ENCODE measurements at regions not wholly inside any gene's neighbourhood (a gene's known extent, or its start where the extent isn't known, plus 50 kb on each side); places are given as distances from the start of the nearest gene placed in this dataset.

GRCh38 chr6:106778943-106779342 is 149.6 kb downstream of the QRSL1 start:
- no peaks in the 10 kb centered on the region for H3K27me3 ChIP-seq
- DNase-seq, result no peak
- 82 to 95% methylated on average over 2 of the region's 2 CpGs for WGBS, 2 donors
- intact Hi-C loops (cut with DNase I), result no loop called here
- no peaks in the 10 kb centered on the region for H3K36me3 ChIP-seq
- TF ChIP-seq CTCF (IDR thresholded peaks at IDR 0.05), result no peak
- TF ChIP-seq POLR2A (IDR thresholded peaks at IDR 0.05), result no peak
- no peak overlapping the region for H3K4me3 ChIP-seq
- H3K4me1 ChIP-seq, result peaks cover 9 to 32% (median 17%) of the 10 kb centered on the region in 3 donors
- H3K27ac ChIP-seq, result no peak overlapping the region
- H3K9me3 ChIP-seq, result peaks cover 0 to 26% (median 0%) of the 10 kb centered on the region in 3 donors

- 56 to 58% methylated on average over 7 to 8 of the region's 8 CpGs for WGBS, 2 donors
- no peaks in the 10 kb centered on the region for H3K36me3 ChIP-seq
- H3K9me3 ChIP-seq, result peaks cover 0 to 16% (median 6%) of the 10 kb centered on the region in 3 donors
- H3K4me1 ChIP-seq, result peaks cover 0 to 32% (median 10%) of the 10 kb centered on the region in 3 donors
- no peak overlapping the region for H3K4me3 ChIP-seq
- DNase-seq, result no peak
- intact Hi-C loops (cut with DNase I), result no loop called here
- no peak for TF ChIP-seq POLR2A (IDR thresholded peaks at IDR 0.05)
- TF ChIP-seq CTCF (IDR thresholded peaks at IDR 0.05), result no peak
- peak overlapping the region; percentile 16 to 73 (median 32) for H3K27ac ChIP-seq
- no peaks in the 10 kb centered on the region for H3K27me3 ChIP-seq
Observed at GRCh38 chr6:106773996-106774629, 144.7 kb downstream of the QRSL1 start.

- H3K9me3 ChIP-seq, result peaks cover 0 to 10% (median 6%) of the 10 kb centered on the region in 3 donors
- TF ChIP-seq CTCF (IDR thresholded peaks at IDR 0.05), result no peak
- TF ChIP-seq POLR2A (IDR thresholded peaks at IDR 0.05), result no peak
- H3K4me1 ChIP-seq, result peaks cover 0 to 32% (median 10%) of the 10 kb centered on the region in 3 donors
- intact Hi-C loops (cut with DNase I), result no loop called here
- H3K27me3 ChIP-seq, result no peaks in the 10 kb centered on the region
- H3K27ac ChIP-seq, result peak overlapping the region; percentile 22 to 73 (median 43)
- H3K36me3 ChIP-seq, result no peaks in the 10 kb centered on the region
- 35 to 42% methylated on average over 2 to 3 of the region's 3 CpGs for WGBS, 2 donors
- DNase-seq, result no peak
- H3K4me3 ChIP-seq, result no peak overlapping the region
Observed at GRCh38 chr6:106773522-106773921, 144.1 kb downstream of the QRSL1 start.

GRCh38 chr6:106772270-106773142 is 143.1 kb downstream of the QRSL1 start:
- no peaks in the 10 kb centered on the region for H3K27me3 ChIP-seq
- TF ChIP-seq POLR2A (IDR thresholded peaks at IDR 0.05) (no peak), CTCF (IDR thresholded peaks at IDR 0.05) (no peak)
- peaks cover 0 to 34% (median 10%) of the 10 kb centered on the region in 3 donors for H3K4me1 ChIP-seq
- intact Hi-C loops (cut with DNase I), result no loop called here
- no peaks in the 10 kb centered on the region for H3K36me3 ChIP-seq
- no peak for DNase-seq
- no peak overlapping the region for H3K4me3 ChIP-seq
- H3K27ac ChIP-seq, result peak overlapping the region in 1 of 4 donors; percentile 73
- peaks cover 0 to 8% (median 6%) of the 10 kb centered on the region in 3 donors for H3K9me3 ChIP-seq
- WGBS, 2 donors, result 70 to 82% methylated on average over 7 of the region's 7 CpGs

- Histone ChIP-seq H3K27me3 (no peaks in the 10 kb centered on the region), H3K9me3 (peaks cover 0 to 8% (median 6%) of the 10 kb centered on the region in 3 donors), H3K4me3 (no peak overlapping the region), H3K27ac (no peak overlapping the region), H3K36me3 (no peaks in the 10 kb centered on the region), H3K4me1 (peaks cover 0 to 36% (median 10%) of the 10 kb centered on the region in 3 donors)
- intact Hi-C loops (cut with DNase I), result no loop called here
- WGBS, 2 donors, result 94 to 100% methylated on average over 4 of the region's 4 CpGs
- no peak for TF ChIP-seq POLR2A (IDR thresholded peaks at IDR 0.05)
- no peak for TF ChIP-seq CTCF (IDR thresholded peaks at IDR 0.05)
- no peak for DNase-seq
Observed at GRCh38 chr6:106771822-106772221, 142.4 kb downstream of the QRSL1 start.

All from esophagus squamous epithelium (tissue), 5 donors.